GM12878 (cell line): ENCODE measurements at regions not wholly inside any gene's neighbourhood (a gene's known extent, or its start where the extent isn't known, plus 50 kb on each side); places are given as distances from the start of the nearest gene placed in this dataset.

Experiments used
- ATAC-seq: fragments of 200-7000 bp; cut with Tn5 transposase; 3 replicates; pipeline ENCODE4 v1.9.1; 2020; ENCODE audit warnings: mild to moderate bottlenecking, moderate library complexity
- BruUV-seq: library from RNA; stranded (reverse); fragments of 400-500 nt; replicated peaks from 2 replicates; lab custom pipeline; 2021; lab: Mats Ljungman, UMichigan
- CTCF ChIA-PET: fragments of 300-600 bp; sonication (Branson Sonifier 250); formaldehyde crosslinking; extraction: SDS; loops from one replicate; lab custom pipeline; 2021; ENCODE audit warnings: inconsistent platforms; lab: Yijun Ruan, JAX
- POLR2A ChIA-PET: fragments of 350-600 bp; formaldehyde crosslinking; extraction: SDS; loops from one replicate; lab custom pipeline; 2021; ENCODE audit warnings: inconsistent platforms; lab: Charles Lee
- RAD21 ChIA-PET: fragments of 300-600 bp; sonication (Branson Sonifier 250); formaldehyde crosslinking; loops from one replicate; lab custom pipeline; 2023; ENCODE audit warnings: antibody characterized with exemption; ENCODE audit not compliant: unreplicated experiment; lab: Charles Lee
- SMC1A ChIA-PET: fragments of 300-600 bp; sonication (Branson Sonifier 250); formaldehyde crosslinking; loops from one replicate; lab custom pipeline; 2023; ENCODE audit not compliant: unreplicated experiment, uncharacterized antibody; lab: Charles Lee
- DNase-seq: peaks from one replicate; pipeline ENCODE4 v3.0.0-alpha.2; 2011; ENCODE audit warnings: low read depth, low spot score
- FAIRE-seq: peaks from 3 replicates; lab custom pipeline; 2011; peaks lifted over from hg19 to GRCh38; lab: Jason Lieb, UNC
- H2AFZ ChIP-seq: 2 replicates; pipeline ENCODE4 v1.6.0; 2011; ENCODE audit warnings: low read depth, low read length, control low read depth; ENCODE audit not compliant: control insufficient read depth
- H3K27ac ChIP-seq: 2 replicates; pipeline ENCODE4 v1.5.1; 2011; ENCODE audit warnings: control low read depth; ENCODE audit not compliant: control insufficient read depth, insufficient read depth
- H3K27me3 ChIP-seq, 2 experiments: replicated peaks in 1 of 2; 2 replicates each; pipeline versions ENCODE4 v1.6.0 to v1.6.1; 2011; ENCODE audit warnings: low read length in 1 of 2; ENCODE audit not compliant: control insufficient read depth in 2 of 2, insufficient read depth in 2 of 2
- H3K36me3 ChIP-seq, 2 experiments: 2 replicates each; pipeline ENCODE4 v1.5.1; 2011; ENCODE audit warnings: low read length in 1 of 2; ENCODE audit not compliant: control insufficient read depth in 2 of 2, insufficient read depth in 2 of 2
- H3K4me1 ChIP-seq: 2 replicates; pipeline ENCODE4 v1.6.1; 2011; ENCODE audit warnings: mild to moderate bottlenecking, low read length, moderate library complexity, mixed read lengths; ENCODE audit not compliant: control insufficient read depth, insufficient read depth
- H3K4me2 ChIP-seq: 2 replicates; pipeline ENCODE4 v1.6.0; 2011; ENCODE audit warnings: control low read depth; ENCODE audit not compliant: control insufficient read depth, insufficient read depth
- H3K4me3 ChIP-seq: fragments of 200-600 bp; sonication (generic); 2 replicates; pipeline ENCODE4 v1.5.1; 2016
- H3K79me2 ChIP-seq: 2 replicates; pipeline ENCODE4 v1.6.0; 2011; ENCODE audit warnings: low read length; ENCODE audit not compliant: control insufficient read depth, insufficient read depth
- H3K9ac ChIP-seq: 2 replicates; pipeline ENCODE4 v1.8.0; 2011; ENCODE audit warnings: low read length, control low read depth, mixed read lengths; ENCODE audit not compliant: control insufficient read depth, insufficient read depth
- H3K9me3 ChIP-seq: replicated peaks from 3 replicates; pipeline ENCODE4 v1.5.1; 2011; ENCODE audit warnings: mild to moderate bottlenecking, low read length; ENCODE audit not compliant: control insufficient read depth, insufficient read depth
- H4K20me1 ChIP-seq: 2 replicates; pipeline ENCODE4 v1.6.0; 2011; ENCODE audit not compliant: control insufficient read depth, insufficient read depth
- BCL11A ChIP-seq: IDR thresholded peaks from 2 replicates; pipeline ENCODE4 v1.6.1; 2011; ENCODE audit warnings: low read depth, low read length
- BHLHE40 ChIP-seq, 2 experiments: fragments of 450-650 bp in 1 of 2; IDR thresholded peaks; 2 replicates each; pipeline ENCODE4 v1.6.1; 2011 to 2017; ENCODE audit warnings: low read depth in 2 of 2, borderline replicate concordance in 1 of 2, improper control_type of control experiment in 1 of 2, low read length in 1 of 2, mild to moderate bottlenecking in 1 of 2
- CHD2 ChIP-seq: IDR thresholded peaks from 2 replicates; pipeline ENCODE4 v1.6.1; 2011; ENCODE audit warnings: low read depth, low read length, improper control_type of control experiment, borderline replicate concordance
- FOXM1 ChIP-seq: IDR thresholded peaks from 2 replicates; pipeline ENCODE4 v1.6.1; 2012; ENCODE audit warnings: low read depth, mild to moderate bottlenecking, inconsistent platforms, low read length, moderate library complexity
- IKZF1 ChIP-seq: fragments of 450-650 bp; conservative IDR thresholded peaks from 2 replicates; pipeline ENCODE4 v1.6.1; 2017; ENCODE audit warnings: antibody characterized with exemption, mild to moderate bottlenecking
- KLF5 ChIP-seq: fragments of 450-650 bp; IDR thresholded peaks from 2 replicates; pipeline ENCODE4 v1.6.1; 2014; ENCODE audit warnings: mild to moderate bottlenecking; ENCODE audit not compliant: partially characterized antibody
- RAD21 ChIP-seq: IDR thresholded peaks from 2 replicates; pipeline ENCODE4 v1.6.1; 2011; ENCODE audit warnings: mild to moderate bottlenecking, low read depth, low read length, moderate library complexity; ENCODE audit not compliant: insufficient read depth
- STAT1 ChIP-seq: fragments of 450-650 bp; conservative IDR thresholded peaks from 2 replicates; pipeline ENCODE4 v1.6.1; 2014; ENCODE audit warnings: antibody characterized with exemption, mild to moderate bottlenecking
- TCF7 ChIP-seq: IDR thresholded peaks from 2 replicates; pipeline ENCODE4 v1.6.1; 2014; ENCODE audit warnings: antibody characterized with exemption, borderline replicate concordance
- YBX1 ChIP-seq: fragments of 450-650 bp; IDR thresholded peaks from 2 replicates; pipeline ENCODE4 v1.6.1; 2016; ENCODE audit warnings: antibody characterized with exemption
- WGBS: methylation state at CpG from one replicate; pipeline ENCODE4 v1.1.6; 2016; ENCODE audit warnings: low lambda C conversion rate; ENCODE audit not compliant: insufficient replicate concordance, insufficient coverage; ENCODE audit errors: missing lambda C conversion rate; 5-methylcytosine and 5-hydroxymethylcytosine counted together
- in situ Hi-C: fragments of 300-500 bp; cut with MboI; formaldehyde crosslinking; loops from 9 replicates; pipeline ENCODE4 v1.14.3; 2018; ENCODE audit warnings: mixed read lengths
- intact Hi-C: fragments of 100-400 bp; cut with micrococcal nuclease; formaldehyde crosslinking; loops from one replicate; pipeline ENCODE4 v1.14.2; 2022; ENCODE audit not compliant: unreplicated experiment
- TF ChIP-seq, protein P1 (sequence below): fragments of 450-650 bp; formaldehyde crosslinking; IDR thresholded peaks from 2 replicates; pipeline ENCODE4 v1.4.0; 2020; ENCODE audit warnings: mild to moderate bottlenecking, moderate library complexity
- TF ChIP-seq, protein P2 (sequence below): IDR thresholded peaks from 2 replicates; pipeline ENCODE4 v1.6.1; 2011; ENCODE audit warnings: low read depth, low read length, improper control_type of control experiment, borderline replicate concordance

DNA sequence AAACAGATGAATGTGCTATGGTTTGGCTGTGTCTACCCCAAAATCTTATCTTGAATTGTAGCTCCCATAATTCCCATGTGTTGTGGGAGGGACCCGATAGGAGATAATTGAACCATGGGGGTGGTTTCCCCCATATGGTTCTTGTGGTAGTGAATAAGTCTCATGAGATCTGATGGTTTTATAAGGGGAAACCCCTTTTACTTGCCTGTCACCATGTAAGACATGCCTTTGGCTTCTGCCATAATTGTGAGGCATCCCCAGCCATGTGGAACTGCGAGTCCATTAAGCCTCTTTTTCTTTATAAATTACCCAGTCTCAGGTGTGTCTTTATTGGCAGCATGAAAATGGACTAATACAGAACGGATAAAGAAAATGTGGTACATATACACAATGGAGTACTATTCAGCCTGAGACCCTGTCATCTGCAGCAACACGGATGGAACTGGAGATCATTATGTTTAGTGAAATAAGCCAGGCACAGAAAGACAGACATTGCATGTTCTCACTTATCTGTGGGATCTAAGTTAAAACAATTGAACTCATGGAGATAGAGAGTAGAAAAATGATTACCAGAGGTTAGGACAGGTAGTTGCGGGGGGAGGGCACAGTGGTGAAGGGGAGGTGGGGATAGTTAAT, 587.6 kb upstream of the NRP1 start (continued):
- TF ChIP-seq, protein P1, sequence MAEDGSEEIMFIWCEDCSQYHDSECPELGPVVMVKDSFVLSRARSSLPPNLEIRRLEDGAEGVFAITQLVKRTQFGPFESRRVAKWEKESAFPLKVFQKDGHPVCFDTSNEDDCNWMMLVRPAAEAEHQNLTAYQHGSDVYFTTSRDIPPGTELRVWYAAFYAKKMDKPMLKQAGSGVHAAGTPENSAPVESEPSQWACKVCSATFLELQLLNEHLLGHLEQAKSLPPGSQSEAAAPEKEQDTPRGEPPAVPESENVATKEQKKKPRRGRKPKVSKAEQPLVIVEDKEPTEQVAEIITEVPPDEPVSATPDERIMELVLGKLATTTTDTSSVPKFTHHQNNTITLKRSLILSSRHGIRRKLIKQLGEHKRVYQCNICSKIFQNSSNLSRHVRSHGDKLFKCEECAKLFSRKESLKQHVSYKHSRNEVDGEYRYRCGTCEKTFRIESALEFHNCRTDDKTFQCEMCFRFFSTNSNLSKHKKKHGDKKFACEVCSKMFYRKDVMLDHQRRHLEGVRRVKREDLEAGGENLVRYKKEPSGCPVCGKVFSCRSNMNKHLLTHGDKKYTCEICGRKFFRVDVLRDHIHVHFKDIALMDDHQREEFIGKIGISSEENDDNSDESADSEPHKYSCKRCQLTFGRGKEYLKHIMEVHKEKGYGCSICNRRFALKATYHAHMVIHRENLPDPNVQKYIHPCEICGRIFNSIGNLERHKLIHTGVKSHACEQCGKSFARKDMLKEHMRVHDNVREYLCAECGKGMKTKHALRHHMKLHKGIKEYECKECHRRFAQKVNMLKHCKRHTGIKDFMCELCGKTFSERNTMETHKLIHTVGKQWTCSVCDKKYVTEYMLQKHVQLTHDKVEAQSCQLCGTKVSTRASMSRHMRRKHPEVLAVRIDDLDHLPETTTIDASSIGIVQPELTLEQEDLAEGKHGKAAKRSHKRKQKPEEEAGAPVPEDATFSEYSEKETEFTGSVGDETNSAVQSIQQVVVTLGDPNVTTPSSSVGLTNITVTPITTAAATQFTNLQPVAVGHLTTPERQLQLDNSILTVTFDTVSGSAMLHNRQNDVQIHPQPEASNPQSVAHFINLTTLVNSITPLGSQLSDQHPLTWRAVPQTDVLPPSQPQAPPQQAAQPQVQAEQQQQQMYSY (CRISPR knock-in tag) = no peak
- TF ChIP-seq, all 136 proteins: peak for 2

DNA sequence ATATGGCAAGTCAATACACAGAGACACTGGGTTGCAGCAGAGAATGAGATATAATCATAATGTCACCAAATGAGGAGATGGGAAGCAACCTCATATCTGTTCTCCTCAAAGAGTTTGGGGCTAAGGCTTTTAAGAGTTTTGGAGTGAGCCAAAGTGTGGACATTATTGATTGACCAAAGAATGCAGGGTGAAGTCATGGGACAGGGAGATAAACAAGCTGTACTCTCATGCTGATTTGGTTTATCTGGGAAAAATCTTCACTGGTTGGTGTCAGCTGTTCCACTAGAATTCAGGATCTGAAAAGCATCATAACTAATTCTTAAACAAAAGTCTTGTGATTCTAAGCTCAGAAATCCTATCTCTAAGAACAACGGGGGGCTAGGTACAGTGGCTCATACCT, 585.9 kb upstream of the NRP1 start:
- no peaks in the 10 kb centered on the region for H3K4me1 ChIP-seq
- WGBS = 0% methylated on average over 1 of the region's 1 CpG
- ChIA-PET SMC1A (no interaction called here), POLR2A (no interaction called here), RAD21 (no interaction called here)
- BruUV-seq = no TSS peak
- H3K27me3 ChIP-seq = no peaks in the 10 kb centered on the region
- H3K4me2 ChIP-seq = no peak overlapping the region
- DNase-seq = no peak
- H3K79me2 ChIP-seq = no peaks in the 10 kb centered on the region
- in situ Hi-C loops = no loop called here
- no peak for FAIRE-seq
- H4K20me1 ChIP-seq = no peaks in the 10 kb centered on the region
- no peak overlapping the region for H3K9ac ChIP-seq
- no peak for ATAC-seq
- no peak overlapping the region for H3K4me3 ChIP-seq
- TF ChIP-seq TCF7 (no peak), BHLHE40 (IDR thresholded peaks at IDR 0.05; ENCODE audit: borderline replicate concordance in 1 of 2, low read depth in 2 of 2, low read length in 1 of 2) (no peak), CHD2 (no peak), IKZF1 (no peak), KLF5 (no peak), RAD21 (no peak), FOXM1 (no peak), STAT1 (no peak), YBX1 (no peak), BCL11A (no peak)
- TF ChIP-seq, protein P2, sequence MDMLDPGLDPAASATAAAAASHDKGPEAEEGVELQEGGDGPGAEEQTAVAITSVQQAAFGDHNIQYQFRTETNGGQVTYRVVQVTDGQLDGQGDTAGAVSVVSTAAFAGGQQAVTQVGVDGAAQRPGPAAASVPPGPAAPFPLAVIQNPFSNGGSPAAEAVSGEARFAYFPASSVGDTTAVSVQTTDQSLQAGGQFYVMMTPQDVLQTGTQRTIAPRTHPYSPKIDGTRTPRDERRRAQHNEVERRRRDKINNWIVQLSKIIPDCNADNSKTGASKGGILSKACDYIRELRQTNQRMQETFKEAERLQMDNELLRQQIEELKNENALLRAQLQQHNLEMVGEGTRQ = no peak
- TF ChIP-seq, all 136 proteins: peak for 0
- no peak overlapping the region for H3K27ac ChIP-seq
- intact Hi-C loops = no loop called here
- no peaks in the 10 kb centered on the region for H3K36me3 ChIP-seq
- CTCF ChIA-PET = interaction anchor here (0.9 kb wide), 1 partner anchor 11 kb away, joined by 3 read pairs; no protein-coding TSS in a partner anchor
- H2AFZ ChIP-seq = no peak overlapping the region
- no peaks in the 10 kb centered on the region for H3K9me3 ChIP-seq
